ENCODE measurements at regions not wholly inside any gene's neighbourhood (a gene's known extent, or its start where the extent isn't known, plus 50 kb on each side); places are given as distances from the start of the nearest gene placed in this dataset.
"Not testable (repeated sequence)": the region's sequence is repeated elsewhere in the genome, so short reads cannot be mapped to it uniquely, and the experiment has no call there.

GRCh38 chr6:154598399-154598798 is 87.9 kb upstream of the CNKSR3 start:
- DNase-seq (ENCODE audit: low read depth in 1 of 2, low spot score in 1 of 2) = no peak

- no peak for DNase-seq (ENCODE audit: low read depth in 1 of 2, low spot score in 1 of 2)
Observed at GRCh38 chr6:154602296-154602695, 91.8 kb upstream of the CNKSR3 start.

- no peak for DNase-seq (ENCODE audit: low read depth in 1 of 2, low spot score in 1 of 2)
Observed at GRCh38 chr6:154602708-154603107, 92.2 kb upstream of the CNKSR3 start.

- no peak for DNase-seq (ENCODE audit: low read depth in 1 of 2, low spot score in 1 of 2)
Observed at GRCh38 chr6:154604119-154604518, 93.6 kb upstream of the CNKSR3 start.

GRCh38 chr6:154605178-154605881 is 94.8 kb upstream of the CNKSR3 start:
- no peak for DNase-seq (ENCODE audit: low read depth in 1 of 2, low spot score in 1 of 2)

GRCh38 chr6:154605882-154606370 is 95.4 kb upstream of the CNKSR3 start:
- DNase-seq (ENCODE audit: low read depth in 1 of 2, low spot score in 1 of 2) = no peak

GRCh38 chr6:154606457-154606856 is 96.0 kb upstream of the CNKSR3 start:
- peak in 1 of 2 donors; percentile 73 for DNase-seq (ENCODE audit: low read depth in 1 of 2, low spot score in 1 of 2)

- DNase-seq (ENCODE audit: low read depth in 1 of 2, low spot score in 1 of 2) = no peak
Observed at GRCh38 chr6:154606860-154607259, 96.4 kb upstream of the CNKSR3 start.

GRCh38 chr6:154611241-154611640 is 100.8 kb upstream of the CNKSR3 start:
- DNase-seq (ENCODE audit: low read depth in 1 of 2, low spot score in 1 of 2) = no peak

- DNase-seq (ENCODE audit: low read depth in 1 of 2, low spot score in 1 of 2) = no peak
Observed at GRCh38 chr6:154611847-154612246, 101.4 kb upstream of the CNKSR3 start.

- DNase-seq (ENCODE audit: low read depth in 1 of 2, low spot score in 1 of 2) = no peak
Observed at GRCh38 chr6:154613137-154613676, 102.7 kb upstream of the CNKSR3 start.

- no peak for DNase-seq (ENCODE audit: low read depth in 1 of 2, low spot score in 1 of 2)
Observed at GRCh38 chr6:154614101-154614500, 103.6 kb upstream of the CNKSR3 start.

- DNase-seq (ENCODE audit: low read depth in 1 of 2, low spot score in 1 of 2) = no peak
Observed at GRCh38 chr6:154614641-154615040, 104.2 kb upstream of the CNKSR3 start.

- no peak for DNase-seq (ENCODE audit: low read depth in 1 of 2, low spot score in 1 of 2)
Observed at GRCh38 chr6:154615483-154616025, 105.1 kb upstream of the CNKSR3 start.

GRCh38 chr6:154617175-154617574 is 106.7 kb upstream of the CNKSR3 start:
- DNase-seq (ENCODE audit: low read depth in 1 of 2, low spot score in 1 of 2) = no peak

GRCh38 chr6:154619146-154619545 is 108.7 kb upstream of the CNKSR3 start:
- DNase-seq (ENCODE audit: low read depth in 1 of 2, low spot score in 1 of 2) = no peak

GRCh38 chr6:154621686-154622085 is 111.2 kb upstream of the CNKSR3 start:
- DNase-seq (ENCODE audit: low read depth in 1 of 2, low spot score in 1 of 2) = no peak

- no peak for DNase-seq (ENCODE audit: low read depth in 1 of 2, low spot score in 1 of 2)
Observed at GRCh38 chr6:154622618-154623336, 110.4 kb upstream of the SCAF8 start.

GRCh38 chr6:154623391-154623790 is 109.8 kb upstream of the SCAF8 start:
- no peak for DNase-seq (ENCODE audit: low read depth in 1 of 2, low spot score in 1 of 2)

- DNase-seq (ENCODE audit: low read depth in 1 of 2, low spot score in 1 of 2) = no peak
Observed at GRCh38 chr6:154624038-154624599, 109.1 kb upstream of the SCAF8 start.

- DNase-seq (ENCODE audit: low read depth in 1 of 2, low spot score in 1 of 2) = not testable (repeated sequence)
Observed at GRCh38 chr6:154624727-154625126, 108.5 kb upstream of the SCAF8 start.

- DNase-seq (ENCODE audit: low read depth in 1 of 2, low spot score in 1 of 2) = no peak
Observed at GRCh38 chr6:154625721-154626120, 107.5 kb upstream of the SCAF8 start.

All from activated T-helper 1 cell treated with anti-CD3 and anti-CD28 coated beads, Interleukin-2, amount 50 U/mL, for 16 hours (primary cell).